ENCODE measurements at regions not wholly inside any gene's neighbourhood (a gene's known extent, or its start where the extent isn't known, plus 50 kb on each side); places are given as distances from the start of the nearest gene placed in this dataset.
A peak's percentile ranks its signal among the peaks of the same experiment; 100 is the strongest.
"Not testable (repeated sequence)": the region's sequence is repeated elsewhere in the genome, so short reads cannot be mapped to it uniquely, and the experiment has no call there.

- DNase-seq = no peak
Measured at GRCh38 chr6:80537118-80537972, 430.9 kb downstream of the BCKDHB start.

GRCh38 chr6:80535914-80536565 lies 429.6 kb downstream of the BCKDHB start:
- no peak for DNase-seq

GRCh38 chr6:80531681-80532619 lies 425.5 kb downstream of the BCKDHB start:
- no peak for DNase-seq

- DNase-seq = no peak
Measured at GRCh38 chr6:80530103-80530502, 423.6 kb downstream of the BCKDHB start.

GRCh38 chr6:80528115-80528514 lies 421.6 kb downstream of the BCKDHB start:
- DNase-seq = no peak

- no peak for DNase-seq
Measured at GRCh38 chr6:80527552-80528052, 421.1 kb downstream of the BCKDHB start.

GRCh38 chr6:80523531-80523997 lies 417.1 kb downstream of the BCKDHB start:
- DNase-seq = peak; percentile 30

- DNase-seq = peak; percentile 24
Measured at GRCh38 chr6:80523010-80523409, 416.5 kb downstream of the BCKDHB start.

GRCh38 chr6:80522576-80522975 lies 416.1 kb downstream of the BCKDHB start:
- no peak for DNase-seq

- no peak for DNase-seq
Measured at GRCh38 chr6:80519811-80520594, 413.5 kb downstream of the BCKDHB start.

- no peak for DNase-seq
Measured at GRCh38 chr6:80517525-80517924, 411.1 kb downstream of the BCKDHB start.

GRCh38 chr6:80510521-80510920 lies 404.1 kb downstream of the BCKDHB start:
- DNase-seq = not testable (repeated sequence)

GRCh38 chr6:80508885-80509630 lies 402.6 kb downstream of the BCKDHB start:
- DNase-seq = no peak

- no peak for DNase-seq
Measured at GRCh38 chr6:80504882-80505281, 398.4 kb downstream of the BCKDHB start.

GRCh38 chr6:80503660-80504059 lies 397.2 kb downstream of the BCKDHB start:
- DNase-seq = no peak

GRCh38 chr6:80502871-80503270 lies 396.4 kb downstream of the BCKDHB start:
- no peak for DNase-seq

- DNase-seq = no peak
Measured at GRCh38 chr6:80501636-80502035, 395.2 kb downstream of the BCKDHB start.

- not testable (repeated sequence) for DNase-seq
Measured at GRCh38 chr6:80497696-80498486, 391.4 kb downstream of the BCKDHB start.

- no peak for DNase-seq
Measured at GRCh38 chr6:80489911-80490635, 383.6 kb downstream of the BCKDHB start.

GRCh38 chr6:80488190-80488589 lies 381.7 kb downstream of the BCKDHB start:
- DNase-seq = no peak
